HS-27A (cell line): ENCODE measurements at regions not wholly inside any gene's neighbourhood (a gene's known extent, or its start where the extent isn't known, plus 50 kb on each side); places are given as distances from the start of the nearest gene placed in this dataset.
A peak's percentile ranks its signal among the peaks of the same experiment; 100 is the strongest.

Experiments used
- DNase-seq: peaks from one replicate; pipeline ENCODE4 v3.0.0-alpha.2; 2012; ENCODE audit warnings: low read depth, missing footprints

DNA sequence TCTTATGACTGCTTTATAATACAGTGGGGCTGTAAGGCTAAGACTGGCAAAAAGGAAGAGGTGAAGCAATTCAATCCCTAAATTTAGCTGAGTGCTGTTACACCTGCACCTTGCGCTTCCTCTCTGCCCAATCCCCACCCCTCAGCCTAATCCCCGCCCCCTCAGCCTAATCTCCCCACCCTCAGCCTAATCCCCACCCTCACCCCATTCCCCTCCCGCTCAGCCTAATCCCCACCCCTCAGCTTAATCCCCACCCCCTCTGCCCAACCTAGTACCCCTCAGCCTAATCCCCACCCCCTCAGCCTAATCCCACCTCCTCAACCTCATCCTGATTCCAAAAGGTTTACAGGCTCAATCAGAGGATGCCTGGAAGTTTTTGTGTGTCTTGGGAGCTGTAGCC lies 155.5 kb downstream of the PMP22 start:
- DNase-seq: no peak

DNA sequence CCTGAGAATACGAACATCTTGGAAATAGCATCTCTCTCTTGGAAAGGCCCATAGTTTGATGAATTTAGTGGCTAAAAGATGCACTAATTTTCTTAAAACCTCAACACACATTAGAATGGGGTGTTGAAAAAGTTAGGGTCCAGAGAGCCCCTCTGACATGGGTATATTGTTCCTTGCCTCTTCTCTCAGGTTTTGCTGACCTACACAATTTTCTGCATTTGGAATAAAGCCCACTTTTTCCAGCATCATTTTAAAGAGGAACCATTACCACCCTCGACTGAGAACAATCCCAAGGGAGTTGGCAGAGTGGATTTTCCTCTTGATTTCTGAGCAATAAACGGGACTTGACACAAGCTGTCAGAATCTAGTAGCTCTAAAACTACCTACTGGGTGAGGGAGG lies 156.1 kb downstream of the PMP22 start:
- no peak for DNase-seq

DNA sequence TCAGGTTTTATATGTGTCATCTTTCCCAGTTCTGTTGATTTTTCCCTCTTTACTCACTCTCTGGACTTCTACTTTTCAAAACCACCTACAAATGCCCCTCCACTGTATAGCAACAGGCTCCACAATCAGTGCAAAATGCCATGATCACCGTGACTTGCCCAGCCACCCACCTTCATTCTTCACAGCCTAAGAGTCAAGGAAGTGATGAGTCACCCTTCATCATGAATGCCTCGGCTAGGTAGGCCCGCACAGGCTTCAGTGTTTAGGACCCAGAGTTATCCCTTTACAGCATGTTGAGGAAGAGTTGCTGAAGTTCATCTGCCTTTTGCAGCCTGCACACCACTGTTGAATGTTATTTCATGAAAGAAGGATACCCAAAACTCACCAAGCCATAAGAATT lies 158.6 kb downstream of the PMP22 start:
- DNase-seq: no peak

DNA sequence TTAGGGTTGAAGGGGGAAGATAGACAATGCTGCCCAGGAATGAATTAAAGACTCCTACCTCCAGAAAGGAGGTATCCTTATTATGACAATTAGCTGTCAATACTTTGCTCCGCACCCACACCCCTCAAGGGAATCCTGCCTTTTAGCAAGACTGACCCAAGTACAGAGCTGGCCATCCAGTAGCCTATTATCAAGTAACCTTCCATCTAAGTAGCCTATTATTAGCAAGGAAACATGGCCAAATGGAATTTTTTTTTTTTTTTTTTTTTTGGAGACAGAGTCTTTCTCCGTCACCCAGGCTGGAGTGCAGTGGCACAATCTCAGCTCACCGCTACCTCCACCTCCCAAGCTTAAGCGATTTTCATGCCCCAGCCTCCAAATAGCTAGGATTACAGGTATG lies 161.3 kb downstream of the PMP22 start:
- no peak for DNase-seq

DNA sequence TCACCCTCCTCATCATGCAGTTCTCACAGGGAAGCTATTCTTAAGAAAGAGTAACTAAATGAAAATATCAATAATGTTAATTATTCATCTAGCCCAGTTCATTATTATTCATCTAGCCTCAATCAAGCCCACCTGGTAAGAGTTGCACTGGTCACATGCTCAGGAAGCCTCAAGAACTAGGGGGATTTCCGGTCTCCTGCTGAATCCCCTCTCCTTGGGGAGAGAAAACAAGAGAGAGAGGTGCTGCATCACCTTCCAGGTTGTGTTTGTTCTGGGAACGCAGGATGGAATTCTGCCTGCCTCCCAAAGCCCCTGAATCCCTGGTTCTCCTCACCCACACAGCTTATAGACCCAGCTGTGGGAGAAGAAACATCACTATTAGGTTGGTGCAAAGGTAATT lies 164.0 kb downstream of the PMP22 start:
- DNase-seq: no peak

DNA sequence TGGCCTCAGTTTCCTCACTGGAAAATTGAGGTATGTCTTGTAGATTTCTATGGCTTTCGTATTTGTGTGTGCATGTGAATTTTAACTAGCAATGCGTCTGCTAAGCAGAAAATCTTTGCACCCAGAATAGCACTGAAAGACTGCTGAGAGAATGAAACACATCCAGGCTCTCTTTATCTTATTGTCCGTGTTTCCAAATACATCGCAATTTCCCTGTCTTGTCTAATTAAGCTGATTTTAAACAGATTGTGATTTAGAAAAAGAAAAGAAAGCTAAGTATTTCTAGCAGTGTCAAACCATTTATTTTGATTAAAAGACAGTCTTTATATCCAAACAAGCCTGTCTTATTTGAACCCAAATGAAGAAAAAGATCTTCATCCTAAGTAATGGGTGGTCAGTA lies 168.6 kb downstream of the PMP22 start:
- no peak for DNase-seq

DNA sequence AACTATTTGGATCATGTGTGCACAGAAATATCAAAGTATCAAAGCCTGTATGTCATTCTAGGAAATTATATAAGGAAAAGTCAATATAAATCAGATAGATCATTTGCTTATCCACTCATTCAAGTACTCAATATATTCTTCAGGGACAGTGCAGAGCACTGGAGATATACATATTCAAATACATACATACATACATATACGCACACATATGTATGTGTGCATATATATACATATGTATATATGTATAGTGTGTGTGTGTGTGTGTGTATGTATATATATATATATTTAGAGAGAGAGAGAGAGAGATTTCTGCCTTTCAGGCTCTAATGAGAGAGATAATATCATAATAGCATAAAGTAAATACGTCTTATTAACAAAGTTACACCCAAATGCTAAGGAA lies 169.2 kb downstream of the PMP22 start:
- DNase-seq: no peak

DNA sequence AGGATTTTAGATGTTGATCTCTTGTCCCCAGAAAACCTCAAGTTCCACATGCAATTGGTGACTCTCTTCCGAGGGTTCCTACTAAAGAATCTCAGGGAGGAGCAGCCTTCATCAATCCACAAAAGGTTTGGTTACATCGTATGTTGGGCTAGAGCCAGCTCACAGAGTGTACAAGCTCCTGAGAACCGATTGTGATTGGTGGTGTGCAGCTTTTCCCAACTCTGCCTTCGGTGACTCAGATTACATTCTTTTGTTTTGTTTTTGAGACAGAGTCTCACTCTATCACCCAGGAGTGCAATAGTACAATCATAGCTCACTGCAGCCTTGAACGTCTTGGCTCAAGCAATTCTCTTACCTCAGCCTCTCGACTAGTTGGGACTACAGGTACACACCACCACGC lies 172.4 kb downstream of the PMP22 start:
- DNase-seq: peak; percentile 12

DNA sequence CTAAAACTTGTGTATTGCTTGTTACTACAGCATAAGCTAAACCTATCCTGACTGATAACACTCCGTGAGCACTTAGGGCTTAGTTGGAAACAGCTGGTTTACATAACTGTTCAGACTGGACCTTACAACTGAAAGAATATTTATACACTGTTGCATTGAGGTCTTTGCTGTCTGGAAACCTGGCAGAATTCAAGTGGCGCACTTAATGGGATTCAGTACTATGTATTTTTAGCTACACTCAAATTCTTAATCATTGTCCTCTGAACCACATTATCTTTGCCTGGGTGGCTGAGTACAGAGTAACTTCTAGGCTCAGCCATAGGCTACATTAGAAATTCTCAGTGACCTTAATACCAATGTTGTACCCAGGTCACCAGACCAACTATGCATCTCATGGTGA lies 172.9 kb downstream of the PMP22 start:
- no peak for DNase-seq

DNA sequence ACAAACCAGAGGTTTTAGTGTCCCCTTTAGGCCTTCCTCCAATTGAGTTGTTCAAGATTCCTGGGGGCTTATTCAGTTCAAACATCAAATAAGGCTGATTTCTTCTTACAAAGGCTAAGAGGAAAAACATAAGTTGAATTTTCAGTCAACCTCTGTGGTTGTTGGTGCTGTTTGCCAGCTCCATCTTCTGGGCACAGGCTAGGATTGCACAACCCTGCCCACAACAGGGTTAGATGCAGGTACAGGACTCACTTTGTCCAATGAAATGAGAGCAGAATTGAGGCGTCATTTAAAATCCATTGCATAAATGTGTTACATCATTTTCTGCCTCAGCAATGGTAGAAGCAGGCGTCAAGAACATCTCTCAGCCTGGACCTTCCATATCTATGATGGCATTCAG lies 173.3 kb downstream of the PMP22 start:
- DNase-seq: no peak

DNA sequence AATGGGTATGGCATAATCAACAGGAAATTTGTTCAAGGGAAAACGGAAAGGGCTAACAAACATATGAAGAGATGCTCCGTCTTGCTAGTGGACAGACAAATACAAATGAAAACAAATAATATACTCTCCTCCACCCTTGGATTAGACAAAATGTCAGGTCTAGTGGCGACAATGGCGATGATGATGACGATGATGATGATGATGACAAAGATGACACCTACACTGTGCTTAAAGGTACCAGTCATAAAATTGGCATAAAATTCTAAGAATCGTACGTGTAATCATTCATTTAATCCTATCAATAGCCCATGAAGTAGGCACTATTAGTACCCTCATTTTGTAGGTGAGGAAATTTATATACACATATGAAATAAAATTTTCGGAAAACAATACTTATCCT lies 174.6 kb downstream of the PMP22 start:
- DNase-seq: no peak

DNA sequence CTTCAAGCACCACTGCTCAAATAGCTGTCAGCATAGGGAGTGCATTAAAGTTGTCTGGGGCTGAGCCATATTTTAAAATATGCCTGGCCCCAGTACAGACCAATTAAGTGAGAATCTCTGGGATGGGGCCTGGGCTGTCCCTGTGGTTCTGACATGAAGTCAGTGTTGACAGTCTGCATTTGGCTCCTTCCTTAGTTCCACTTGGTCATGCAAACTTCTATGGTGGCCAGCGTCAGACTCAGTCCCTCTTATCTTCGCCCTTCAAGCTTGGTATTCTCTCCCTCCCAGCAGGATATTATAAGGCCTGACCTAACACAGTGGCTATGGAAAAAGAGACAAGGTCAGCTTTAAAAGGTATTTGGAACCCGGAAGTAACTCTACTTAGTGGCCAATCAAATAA lies 177.2 kb downstream of the PMP22 start:
- DNase-seq: no peak

DNA sequence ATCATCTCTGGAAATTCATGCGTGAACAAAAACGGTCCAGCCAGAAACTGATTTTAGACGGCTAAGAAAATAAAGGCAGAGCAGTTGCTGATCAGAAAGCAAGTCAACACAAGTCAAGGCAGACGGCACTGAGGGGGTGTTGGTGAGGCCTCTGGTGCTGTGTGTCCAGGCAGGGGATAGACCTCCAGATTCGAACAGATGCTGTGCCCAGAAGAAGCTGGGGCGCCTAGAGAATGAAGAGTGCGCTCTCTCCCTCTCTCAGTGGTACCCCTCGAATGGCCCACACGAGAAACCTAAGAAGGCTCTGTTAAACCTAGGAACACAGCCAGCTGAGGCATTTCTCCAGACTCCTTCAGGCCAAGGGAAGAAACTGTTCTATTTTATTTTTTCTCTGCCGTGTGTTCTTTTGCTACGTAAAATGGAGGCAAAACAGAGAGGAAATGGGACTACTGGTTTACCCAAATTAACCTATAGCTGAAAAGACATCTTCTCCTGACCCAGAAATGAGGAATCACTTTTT lies 178.3 kb downstream of the PMP22 start:
- no peak for DNase-seq

DNA sequence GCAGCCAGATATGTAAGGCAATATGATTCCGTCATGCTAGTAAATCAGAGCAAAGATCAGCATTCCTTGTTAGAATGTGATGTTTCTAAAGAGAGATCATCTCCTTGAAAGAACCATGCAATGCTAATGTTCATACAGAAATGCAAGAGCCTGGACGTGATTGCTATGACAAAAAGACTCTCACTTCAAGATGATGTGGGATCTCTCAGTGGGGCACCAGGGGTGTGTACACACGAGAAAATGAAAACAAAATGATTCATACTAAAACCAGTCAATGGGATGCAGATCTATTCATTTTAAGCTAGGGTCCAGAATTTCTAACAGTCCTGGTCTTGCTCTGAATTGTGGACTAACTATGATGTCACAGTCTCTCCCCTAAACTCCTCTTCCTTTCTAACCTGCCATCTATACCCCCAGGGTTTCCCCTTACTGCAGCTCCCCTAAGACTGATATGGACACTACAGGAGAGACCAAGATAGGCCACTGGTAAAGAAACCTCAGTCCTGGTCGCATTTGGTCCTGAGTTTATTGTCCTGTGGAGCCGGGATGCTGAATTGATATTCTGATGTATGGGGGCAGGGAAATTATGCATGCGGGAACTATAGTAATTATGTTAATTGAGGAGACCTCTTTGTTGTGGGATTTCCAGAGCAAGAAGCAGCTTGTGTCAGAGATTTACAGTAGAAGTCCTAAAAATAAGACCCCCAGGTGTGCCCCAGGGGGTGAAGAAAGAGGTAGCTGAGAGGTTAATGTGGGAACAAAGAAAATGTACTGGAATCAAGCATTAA lies 179.0 kb downstream of the PMP22 start:
- no peak for DNase-seq

DNA sequence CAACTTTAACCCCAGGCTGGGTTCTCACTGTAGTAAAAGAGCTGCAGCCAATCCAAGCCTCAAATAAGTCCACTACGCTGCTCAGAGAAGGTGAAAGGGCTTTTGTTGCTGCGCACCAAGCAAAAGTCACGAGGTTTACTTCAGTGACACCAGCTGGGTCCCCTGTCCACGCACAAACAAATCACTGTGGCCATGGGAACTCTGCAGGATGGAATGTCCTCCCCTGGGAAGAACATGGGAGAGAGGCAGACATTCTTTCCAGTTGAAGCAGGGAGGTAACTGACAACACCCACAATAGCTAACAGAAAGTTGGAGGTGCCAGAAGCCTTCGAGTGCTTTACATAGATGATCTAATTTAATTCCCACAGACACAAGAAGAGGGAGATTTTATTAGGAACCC lies 181.9 kb downstream of the PMP22 start:
- DNase-seq: no peak

DNA sequence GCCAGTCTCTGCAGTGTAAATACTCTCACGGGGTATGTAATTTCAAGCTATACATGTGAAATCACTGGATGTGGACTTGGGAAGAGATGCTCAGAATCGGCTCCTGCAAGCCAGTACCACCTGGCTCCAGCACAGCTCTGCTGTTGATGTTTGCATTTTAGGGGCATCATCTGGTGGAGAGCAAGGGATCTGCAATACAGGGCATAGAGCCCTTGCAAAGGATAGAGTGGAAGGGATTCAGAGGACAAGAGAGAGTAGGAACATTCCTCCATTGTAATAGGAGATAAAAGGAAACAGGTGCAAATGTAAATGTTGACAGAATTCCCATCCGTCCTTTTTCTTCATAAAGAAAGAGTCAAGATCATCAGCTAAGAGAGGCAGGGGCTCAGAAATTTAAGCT lies 184.1 kb downstream of the PMP22 start:
- DNase-seq: no peak

DNA sequence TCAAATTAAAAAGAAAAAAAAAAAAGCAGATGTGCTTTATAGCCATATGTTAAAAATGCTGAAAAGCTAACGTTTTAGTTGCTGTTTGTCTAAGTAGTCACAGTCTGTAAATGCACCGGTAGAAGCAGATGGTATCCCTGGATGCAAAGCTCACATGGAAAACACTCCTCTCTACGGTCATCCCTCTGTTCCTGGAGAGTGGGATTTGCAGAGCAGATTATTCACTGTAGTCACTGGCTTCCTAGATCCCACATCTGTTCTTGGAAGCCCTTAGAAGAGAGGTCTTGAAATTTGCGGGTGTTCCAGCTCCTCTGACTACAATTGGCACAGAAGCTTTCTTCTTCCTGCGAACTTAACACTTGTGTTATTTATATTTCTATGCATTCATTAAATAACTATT lies 186.6 kb downstream of the PMP22 start:
- DNase-seq: no peak

DNA sequence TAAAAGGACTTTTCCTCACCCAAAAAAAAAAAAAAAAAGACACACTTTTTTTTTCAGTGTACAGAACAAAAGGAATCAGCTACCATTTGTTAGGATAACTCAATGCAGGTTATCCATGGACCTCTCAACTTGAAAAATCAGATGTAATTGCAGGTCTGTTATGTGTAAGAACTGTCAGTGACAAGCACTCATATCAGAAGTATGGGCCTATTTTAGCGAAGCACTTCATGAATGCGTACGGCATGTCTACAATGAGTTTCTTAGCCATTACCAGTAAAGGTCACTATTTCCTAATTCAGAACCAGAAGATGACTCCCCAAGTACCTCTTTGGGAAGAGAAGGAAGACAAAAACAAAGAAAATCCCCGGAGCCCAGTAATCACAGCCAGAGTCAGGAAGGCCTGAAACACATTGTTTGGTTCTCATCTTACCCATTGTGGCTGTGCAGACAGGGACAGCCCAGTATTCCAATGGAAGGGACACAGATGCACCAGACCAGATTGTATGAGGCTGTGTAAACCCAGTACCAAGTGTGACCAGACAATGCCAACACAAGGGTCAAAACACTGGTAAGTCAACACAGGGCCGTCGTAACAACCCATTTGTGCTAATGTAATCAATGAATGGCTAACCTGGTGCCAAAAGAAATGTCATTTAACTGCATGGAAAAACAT lies 188.0 kb downstream of the PMP22 start:
- no peak for DNase-seq

DNA sequence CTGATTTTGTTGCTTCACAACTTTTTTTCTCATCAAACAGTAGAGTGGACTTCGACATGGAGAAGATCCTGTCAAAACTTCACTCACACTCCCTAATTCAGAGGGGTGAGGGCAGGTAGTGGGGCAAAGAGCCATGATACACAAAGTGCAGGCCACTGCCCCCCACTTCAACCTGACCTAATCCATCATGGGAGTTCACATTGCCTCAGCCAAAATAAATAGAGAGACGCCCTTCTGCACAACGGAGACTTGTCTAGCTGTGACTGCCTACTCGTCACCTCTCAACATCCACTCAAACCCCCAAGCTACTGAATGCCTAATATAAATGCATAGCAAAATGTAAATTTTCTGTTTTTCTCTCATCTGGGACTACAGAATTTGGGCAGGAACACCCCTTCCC lies 213.2 kb downstream of the PMP22 start:
- no peak for DNase-seq

DNA sequence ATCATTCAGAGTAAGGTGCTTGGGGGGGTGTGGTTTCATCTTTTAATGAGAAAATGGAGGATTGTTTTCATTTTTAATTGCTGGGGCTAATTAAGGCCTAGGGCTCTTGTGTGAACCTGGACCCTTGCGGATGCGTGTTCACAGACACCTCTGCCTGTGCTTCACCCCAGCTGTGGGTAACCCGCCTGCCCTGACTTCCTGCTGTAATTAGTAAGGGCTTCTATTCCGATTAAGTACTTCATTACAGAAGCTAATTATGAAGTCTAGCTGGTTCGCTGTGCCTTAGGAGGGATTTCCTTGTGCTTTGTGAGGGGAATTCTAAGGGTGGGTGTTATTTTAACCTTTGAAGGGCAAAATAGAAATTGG lies 215.3 kb downstream of the PMP22 start:
- no peak for DNase-seq

DNA sequence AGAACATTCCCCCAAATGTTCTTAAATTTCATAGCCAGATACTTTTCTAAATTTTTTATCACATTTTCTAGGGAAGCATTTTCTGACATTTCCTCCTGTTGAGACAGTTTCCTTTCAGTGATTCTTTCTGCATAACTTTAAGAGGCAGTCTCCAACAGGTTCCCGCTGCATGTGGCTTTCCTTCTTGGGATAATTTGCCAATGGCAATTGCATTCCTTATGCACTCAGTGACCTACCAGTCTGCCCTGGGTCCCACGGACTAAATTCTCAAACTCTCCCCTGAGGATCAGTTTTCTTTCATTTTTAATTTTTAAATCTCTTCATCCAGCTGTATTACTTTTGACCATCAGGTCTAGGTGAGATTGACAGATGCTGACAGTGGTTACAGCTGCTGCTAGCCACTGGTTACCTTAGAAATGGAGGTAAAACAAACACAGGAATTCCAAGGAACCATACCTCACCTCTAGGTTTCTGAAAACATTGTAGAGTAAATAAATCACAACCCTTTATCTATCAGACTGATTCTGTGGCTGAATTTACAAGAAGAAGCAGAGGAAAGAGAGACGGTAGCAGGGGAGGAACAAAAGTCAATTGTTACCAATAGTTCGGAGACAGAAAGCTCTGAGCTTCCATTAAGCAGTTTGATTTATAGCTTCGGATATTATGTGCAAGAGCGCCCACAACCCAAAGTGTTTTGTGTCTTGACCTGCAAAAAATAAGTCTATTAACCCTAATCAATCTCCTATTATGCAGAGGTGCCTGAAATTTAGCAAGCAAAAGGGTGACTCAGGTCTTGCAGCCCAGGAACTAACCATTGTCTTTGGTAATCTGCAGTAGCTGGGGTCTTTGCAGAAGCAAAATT lies 216.0 kb downstream of the PMP22 start:
- no peak for DNase-seq

DNA sequence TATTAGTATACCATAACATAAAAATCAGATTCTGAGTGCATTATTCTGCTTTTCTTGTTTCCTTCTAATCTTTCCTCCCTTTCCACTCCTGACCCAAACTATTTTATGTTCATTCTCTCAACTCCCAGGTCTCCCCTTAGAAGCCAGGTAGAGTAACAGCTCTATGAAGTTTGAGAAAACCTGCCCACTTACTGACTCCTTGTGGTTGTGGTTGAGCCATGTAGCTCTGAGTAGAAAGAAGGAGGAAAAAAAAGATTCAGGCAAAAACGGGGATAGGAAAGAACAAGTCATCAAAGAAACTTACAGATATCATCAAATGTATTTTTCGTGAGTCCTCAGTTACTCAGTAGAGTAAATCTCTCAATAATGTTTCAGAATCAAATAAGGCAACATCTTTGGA lies 216.7 kb downstream of the PMP22 start:
- no peak for DNase-seq

DNA sequence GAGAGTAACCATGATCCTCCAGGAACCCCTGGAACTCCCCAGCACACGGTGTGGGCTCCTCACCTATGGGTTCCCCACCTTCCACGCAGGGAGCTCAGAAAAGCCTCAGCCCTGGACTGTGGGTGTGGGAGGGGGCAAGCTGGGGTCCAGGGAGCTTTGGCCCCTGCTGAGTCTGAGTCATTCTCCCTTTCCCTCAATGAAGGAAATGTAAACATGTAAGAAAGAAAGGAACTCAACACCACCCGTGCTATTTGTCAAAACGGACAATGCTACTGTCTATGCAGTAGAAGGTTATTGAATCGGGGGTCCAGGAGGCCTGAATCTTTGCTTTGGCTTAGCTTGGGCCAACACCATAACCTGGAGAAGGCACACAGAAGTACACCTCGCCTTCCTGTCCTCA lies 222.8 kb downstream of the PMP22 start:
- no peak for DNase-seq
